Gastrocnemius medialis (tissue), 4 donors: ENCODE measurements at regions not wholly inside any gene's neighbourhood (a gene's known extent, or its start where the extent isn't known, plus 50 kb on each side); places are given as distances from the start of the nearest gene placed in this dataset.

Source experiments
- ATAC-seq, 2 donors: fragments of 150-250 bp; one replicate each; pipeline ENCODE4 v1.9.1; 2016
- DNase-seq, 2 donors: peaks; one replicate each; pipeline ENCODE4 v3.0.0-alpha.2; 2019
- H3K27ac ChIP-seq, 4 donors: fragments of 200-600 bp; sonication (generic); 1 replicate in 1 of 4; 2 replicates in 3 of 4; pipeline ENCODE4 v1.5.1; 2016 to 2018; ENCODE audit warnings: mild to moderate bottlenecking in 2 of 4, moderate library complexity in 1 of 4
- H3K27me3 ChIP-seq, 3 donors: fragments of 200-600 bp; sonication (generic) in 2 of 3; 1 replicate in 1 of 3; 2 replicates in 2 of 3; pipeline versions ENCODE4 v1.5.1 to v1.6.0; 2016 to 2019; ENCODE audit warnings: mild to moderate bottlenecking in 1 of 3, moderate library complexity in 1 of 3
- H3K36me3 ChIP-seq, 2 donors: fragments of 200-600 bp; sonication (generic) in 1 of 2; one replicate each; pipeline ENCODE4 v1.5.1; 2017 to 2018
- H3K4me1 ChIP-seq, 2 donors: fragments of 200-600 bp; sonication (generic) in 1 of 2; one replicate each; pipeline ENCODE4 v1.5.1; 2016 to 2017; ENCODE audit warnings: mild to moderate bottlenecking in 2 of 2
- H3K4me3 ChIP-seq, 4 donors: fragments of 200-600 bp; sonication (generic) in 3 of 4; 1 replicate in 1 of 4; 2 replicates in 3 of 4; pipeline ENCODE4 v1.5.1; 2016 to 2019; ENCODE audit warnings: mild to moderate bottlenecking in 2 of 4
- H3K9me3 ChIP-seq, 3 donors: fragments of 200-600 bp; sonication (generic) in 2 of 3; 1 replicate in 1 of 3; 2 replicates in 2 of 3; pipeline ENCODE4 v1.5.1; 2016 to 2019
- POLR2A ChIP-seq, 2 donors: fragments of 450-650 bp; IDR thresholded peaks; one replicate each; pipeline ENCODE4 v1.6.1; 2017; ENCODE audit warnings: antibody characterized with exemption in 2 of 2, mild to moderate bottlenecking in 2 of 2, moderate library complexity in 2 of 2
- in situ Hi-C, 4 donors: fragments of 200-750 bp; cut with MboI; loops; one replicate each; pipeline versions ENCODE4 v1.15.0 to v1.8.0; 2017; ENCODE audit warnings: low sequenced_read_pairs in 4 of 4
- intact Hi-C: fragments of 100-400 bp; cut with DNase I; formaldehyde crosslinking; loops from one replicate; pipeline ENCODE4 v1.15.1; 2023; ENCODE audit warnings: low total_unique reads
- TF ChIP-seq, protein P1 (sequence below), 5 experiments: fragments of 450-650 bp in 3 of 5; fragments of 200-600 bp in 2 of 5; sonication (generic) in 2 of 5; IDR thresholded peaks in 4 of 5; conservative IDR thresholded peaks in 1 of 5; 1 replicate in 4 of 5; 2 replicates in 1 of 5; pipeline ENCODE4 v1.5.1; 2016 to 2019; ENCODE audit warnings: antibody characterized with exemption in 5 of 5, mild to moderate bottlenecking in 3 of 5, moderate library complexity in 3 of 5

DNA sequence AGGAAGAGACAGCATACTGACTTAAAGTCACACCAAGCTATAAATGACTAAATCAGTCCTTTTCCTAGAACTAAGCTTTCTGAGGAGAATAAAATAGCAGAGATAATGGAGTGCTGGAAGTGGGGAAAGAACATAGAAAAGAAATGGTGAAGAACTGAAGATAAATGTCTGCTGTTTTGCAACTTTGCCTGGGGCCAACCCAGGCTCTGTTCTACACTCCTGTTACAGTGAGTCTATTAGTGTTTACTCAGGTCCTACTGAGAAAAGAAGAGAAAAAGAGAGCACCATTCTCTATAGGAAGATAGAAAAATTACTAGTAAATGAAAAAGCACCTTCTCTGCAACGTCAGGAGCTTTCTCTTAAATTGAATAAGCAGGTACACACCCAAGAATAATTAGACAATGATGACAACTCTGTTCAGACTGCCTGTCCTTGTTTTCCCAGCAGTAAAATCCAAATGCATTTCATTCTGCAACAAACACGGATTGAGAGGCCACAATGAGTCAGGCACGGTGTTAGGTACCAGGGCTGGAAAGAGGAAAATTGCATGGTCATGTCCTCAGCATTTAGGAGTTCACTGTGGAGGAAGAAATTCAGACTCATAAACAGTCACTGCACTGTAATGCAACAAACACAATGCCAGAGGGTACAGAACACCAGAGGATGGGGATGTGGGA is 139.4 kb upstream of the CAMK1G start:
- in situ Hi-C loops, result no loop called here

DNA sequence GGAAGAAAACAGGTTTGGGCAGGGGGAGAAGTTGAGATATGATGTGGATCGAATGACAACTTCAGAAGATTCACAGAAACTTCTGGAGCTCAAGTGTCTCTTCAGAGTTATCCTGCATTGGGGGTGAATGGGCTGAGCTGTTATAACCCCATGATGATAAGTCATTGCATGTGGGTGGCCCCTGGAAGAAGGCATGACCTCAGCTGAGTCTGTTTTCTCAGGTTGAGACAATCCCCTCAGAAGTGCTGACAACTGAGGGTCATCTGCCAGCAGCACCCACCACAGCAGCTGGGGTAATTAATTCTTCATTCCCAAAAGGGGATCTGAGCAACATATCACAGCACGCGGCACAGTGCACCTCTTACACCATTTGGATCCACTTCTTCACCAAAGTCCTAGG is 138.6 kb upstream of the CAMK1G start:
- intact Hi-C loops, result no loop called here
- TF ChIP-seq POLR2A (IDR thresholded peaks at IDR 0.05), result no peak
- TF ChIP-seq, protein P1, sequence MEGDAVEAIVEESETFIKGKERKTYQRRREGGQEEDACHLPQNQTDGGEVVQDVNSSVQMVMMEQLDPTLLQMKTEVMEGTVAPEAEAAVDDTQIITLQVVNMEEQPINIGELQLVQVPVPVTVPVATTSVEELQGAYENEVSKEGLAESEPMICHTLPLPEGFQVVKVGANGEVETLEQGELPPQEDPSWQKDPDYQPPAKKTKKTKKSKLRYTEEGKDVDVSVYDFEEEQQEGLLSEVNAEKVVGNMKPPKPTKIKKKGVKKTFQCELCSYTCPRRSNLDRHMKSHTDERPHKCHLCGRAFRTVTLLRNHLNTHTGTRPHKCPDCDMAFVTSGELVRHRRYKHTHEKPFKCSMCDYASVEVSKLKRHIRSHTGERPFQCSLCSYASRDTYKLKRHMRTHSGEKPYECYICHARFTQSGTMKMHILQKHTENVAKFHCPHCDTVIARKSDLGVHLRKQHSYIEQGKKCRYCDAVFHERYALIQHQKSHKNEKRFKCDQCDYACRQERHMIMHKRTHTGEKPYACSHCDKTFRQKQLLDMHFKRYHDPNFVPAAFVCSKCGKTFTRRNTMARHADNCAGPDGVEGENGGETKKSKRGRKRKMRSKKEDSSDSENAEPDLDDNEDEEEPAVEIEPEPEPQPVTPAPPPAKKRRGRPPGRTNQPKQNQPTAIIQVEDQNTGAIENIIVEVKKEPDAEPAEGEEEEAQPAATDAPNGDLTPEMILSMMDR (IDR thresholded peaks at IDR 0.05 in 4 of 5, conservative IDR thresholded peaks at IDR 0.05 in 1 of 5), result no peak
- no peak for ATAC-seq

More for the DNA sequence above, 139.4 kb upstream of the CAMK1G start:
- Histone ChIP-seq H3K4me1 (no peaks in the 10 kb centered on the region), H3K4me3 (no peak overlapping the region), H3K9me3 (no peaks in the 10 kb centered on the region), H3K27me3 (no peaks in the 10 kb centered on the region), H3K27ac (no peak overlapping the region), H3K36me3 (no peaks in the 10 kb centered on the region)
- intact Hi-C loops, result no loop called here
- no peak for DNase-seq
- no peak for ATAC-seq
- TF ChIP-seq POLR2A (IDR thresholded peaks at IDR 0.05), result no peak
- TF ChIP-seq, protein P1 (IDR thresholded peaks at IDR 0.05 in 4 of 5, conservative IDR thresholded peaks at IDR 0.05 in 1 of 5), result no peak

DNA sequence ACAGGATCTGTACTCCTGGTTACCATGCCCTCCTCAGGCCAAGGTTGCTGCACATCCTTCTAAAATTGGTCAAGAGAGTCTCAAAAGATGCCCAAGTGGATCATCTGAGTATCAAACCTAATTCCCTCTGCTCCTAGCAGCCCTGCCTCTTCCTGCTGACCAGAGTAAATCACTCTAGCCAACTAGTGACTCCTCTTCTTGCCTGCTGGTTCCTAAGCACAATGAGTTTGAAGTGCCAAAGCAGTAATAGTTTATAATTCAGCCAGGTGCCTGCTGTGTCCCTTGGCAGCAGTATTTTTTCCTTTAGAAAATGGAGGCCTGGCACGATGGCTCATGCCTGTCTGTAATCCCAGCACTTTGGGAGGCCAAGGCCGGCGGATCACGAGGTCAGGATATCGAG is 137.9 kb upstream of the CAMK1G start:
- in situ Hi-C loops, result no loop called here
- H3K4me3 ChIP-seq, result no peak overlapping the region
- no peaks in the 10 kb centered on the region for H3K36me3 ChIP-seq
- TF ChIP-seq, protein P1 (IDR thresholded peaks at IDR 0.05 in 4 of 5, conservative IDR thresholded peaks at IDR 0.05 in 1 of 5), result no peak
- TF ChIP-seq POLR2A (IDR thresholded peaks at IDR 0.05), result no peak
- H3K4me1 ChIP-seq, result no peaks in the 10 kb centered on the region
- no peaks in the 10 kb centered on the region for H3K9me3 ChIP-seq
- H3K27ac ChIP-seq, result no peak overlapping the region
- intact Hi-C loops, result no loop called here
- ATAC-seq (no peak), DNase-seq (no peak)
- H3K27me3 ChIP-seq, result no peaks in the 10 kb centered on the region

More for the DNA sequence above, 138.6 kb upstream of the CAMK1G start:
- H3K27me3 ChIP-seq, result no peaks in the 10 kb centered on the region
- in situ Hi-C loops, result no loop called here
- no peak overlapping the region for H3K4me3 ChIP-seq
- H3K4me1 ChIP-seq, result no peaks in the 10 kb centered on the region
- no peak for DNase-seq
- H3K36me3 ChIP-seq, result no peaks in the 10 kb centered on the region
- no peaks in the 10 kb centered on the region for H3K9me3 ChIP-seq
- no peak overlapping the region for H3K27ac ChIP-seq

- Histone ChIP-seq H3K27ac (no peak overlapping the region), H3K9me3 (no peaks in the 10 kb centered on the region), H3K27me3 (no peaks in the 10 kb centered on the region), H3K4me3 (no peak overlapping the region), H3K4me1 (no peaks in the 10 kb centered on the region), H3K36me3 (no peaks in the 10 kb centered on the region)
- intact Hi-C loops, result no loop called here
- TF ChIP-seq POLR2A (IDR thresholded peaks at IDR 0.05), result no peak
- TF ChIP-seq, protein P1 (IDR thresholded peaks at IDR 0.05 in 4 of 5, conservative IDR thresholded peaks at IDR 0.05 in 1 of 5), result no peak
- no peak for ATAC-seq
- in situ Hi-C loops, result no loop called here
- DNase-seq, result no peak
Observed at GRCh38 chr1:209446356-209446755, 137.2 kb upstream of the CAMK1G start.
